Mammary epithelial cell (primary cell): ENCODE measurements at regions not wholly inside any gene's neighbourhood (a gene's known extent, or its start where the extent isn't known, plus 50 kb on each side); places are given as distances from the start of the nearest gene placed in this dataset.

Experiments
- CTCF ChIP-seq, 2 donors: IDR thresholded peaks in 1 of 2; conservative IDR thresholded peaks in 1 of 2; 2 replicates each; pipeline ENCODE4 v1.5.1; 2011 to 2012; ENCODE audit warnings: inconsistent platforms in 2 of 2, low read length in 2 of 2, mild to moderate bottlenecking in 2 of 2, control low read depth in 1 of 2, low read depth in 1 of 2; ENCODE audit not compliant: insufficient read depth in 1 of 2; ENCODE audit errors: extremely low read depth in 1 of 2
- EZH2 ChIP-seq: IDR thresholded peaks from 2 replicates; pipeline ENCODE4 v1.6.1; 2012; ENCODE audit warnings: low read length, inconsistent platforms, borderline replicate concordance

- TF ChIP-seq CTCF (conservative IDR thresholded peaks at IDR 0.05 in 1 of 2, IDR thresholded peaks at IDR 0.05 in 1 of 2; ENCODE audit: extremely low read depth in 1 of 2, insufficient read depth in 1 of 2, low read depth in 1 of 2, low read length in 2 of 2) (no peak), EZH2 (no peak)
Measured at GRCh38 chr15:70463453-70463834, 299.9 kb downstream of the UACA start.
